Hepatocyte (in vitro differentiated cells): ENCODE measurements at regions not wholly inside any gene's neighbourhood (a gene's known extent, or its start where the extent isn't known, plus 50 kb on each side); places are given as distances from the start of the nearest gene placed in this dataset.

Experiments used
- DNase-seq: peaks from one replicate; pipeline ENCODE4 v3.0.0-alpha.2; 2016; ENCODE audit warnings: low spot score
- H2AFZ ChIP-seq: fragments of 200-600 bp; sonication (generic); 2 replicates; pipeline ENCODE4 v1.6.0; 2016; ENCODE audit warnings: antibody characterized with exemption, mild to moderate bottlenecking
- H3K27ac ChIP-seq: fragments of 200-600 bp; sonication (generic); 2 replicates; pipeline ENCODE4 v1.5.1; 2016; ENCODE audit warnings: mild to moderate bottlenecking
- H3K27me3 ChIP-seq: fragments of 200-600 bp; sonication (generic); 2 replicates; pipeline ENCODE4 v1.6.1; 2016
- H3K36me3 ChIP-seq: fragments of 200-600 bp; sonication (generic); replicated peaks from 2 replicates; pipeline ENCODE4 v1.5.1; 2016; ENCODE audit warnings: low read depth; ENCODE audit not compliant: insufficient read depth
- H3K4me1 ChIP-seq: fragments of 200-600 bp; sonication (generic); 2 replicates; pipeline ENCODE4 v1.5.1; 2016; ENCODE audit warnings: mild to moderate bottlenecking, moderate library complexity; ENCODE audit not compliant: insufficient read depth
- H3K4me2 ChIP-seq: fragments of 200-600 bp; sonication (generic); 2 replicates; pipeline ENCODE4 v1.6.0; 2016
- H3K4me3 ChIP-seq: fragments of 200-600 bp; sonication (generic); 2 replicates; pipeline ENCODE4 v1.5.1; 2016; ENCODE audit warnings: mild to moderate bottlenecking
- H3K79me2 ChIP-seq: fragments of 200-600 bp; sonication (generic); 2 replicates; pipeline ENCODE4 v1.6.0; 2017; ENCODE audit warnings: mild to moderate bottlenecking
- H3K9me2 ChIP-seq: fragments of 200-600 bp; sonication (generic); replicated peaks from 2 replicates; pipeline ENCODE4 v1.6.0; 2017; ENCODE audit warnings: mild to moderate bottlenecking; ENCODE audit not compliant: insufficient read depth
- H3K9me3 ChIP-seq: fragments of 200-600 bp; sonication (generic); 2 replicates; pipeline ENCODE4 v1.5.1; 2016; ENCODE audit warnings: low read depth, mild to moderate bottlenecking
- H4K20me1 ChIP-seq: fragments of 200-600 bp; sonication (generic); 2 replicates; pipeline ENCODE4 v1.6.0; 2016; ENCODE audit warnings: mild to moderate bottlenecking; ENCODE audit not compliant: insufficient read depth, poor library complexity, severe bottlenecking
- CTCF ChIP-seq: fragments of 200-600 bp; sonication (generic); IDR thresholded peaks from 2 replicates; pipeline ENCODE4 v1.5.1; 2016; ENCODE audit warnings: antibody characterized with exemption, mild to moderate bottlenecking; ENCODE audit not compliant: poor library complexity
- EZH2 ChIP-seq: fragments of 200-600 bp; sonication (generic); IDR thresholded peaks from 2 replicates; pipeline ENCODE4 v1.6.1; 2016; ENCODE audit warnings: antibody characterized with exemption, mild to moderate bottlenecking, borderline replicate concordance
- EZH2phosphoT487 ChIP-seq: fragments of 200-600 bp; sonication (generic); IDR thresholded peaks from one replicate; pipeline ENCODE4 v1.6.1; 2018; ENCODE audit warnings: antibody characterized with exemption, mild to moderate bottlenecking, low read depth, moderate library complexity; ENCODE audit not compliant: unreplicated experiment, severe bottlenecking
- WGBS: methylation state at CpG from one replicate; pipeline ENCODE4 v1.1.6; 2016; ENCODE audit warnings: low lambda C conversion rate; ENCODE audit errors: missing lambda C conversion rate; 5-methylcytosine and 5-hydroxymethylcytosine counted together

- WGBS = 73% methylated on average over 2 of the region's 2 CpGs
- Histone ChIP-seq H3K27me3 (no peaks in the 10 kb centered on the region), H3K9me2 (no peaks in the 10 kb centered on the region), H3K4me2 (no peak overlapping the region), H4K20me1 (no peaks in the 10 kb centered on the region), H3K9me3 (no peaks in the 10 kb centered on the region), H2AFZ (no peak overlapping the region), H3K27ac (no peak overlapping the region), H3K36me3 (no peaks in the 10 kb centered on the region), H3K4me1 (no peaks in the 10 kb centered on the region), H3K4me3 (no peak overlapping the region), H3K79me2 (no peaks in the 10 kb centered on the region)
- TF ChIP-seq CTCF (no peak), EZH2 (no peak), EZH2phosphoT487 (no peak)
- no peak for DNase-seq
Observed at GRCh38 chr7:124444696-124445480, 320.7 kb downstream of the GPR37 start.

GRCh38 chr7:124443762-124444161 is 321.8 kb downstream of the GPR37 start:
- H3K9me2 ChIP-seq = no peaks in the 10 kb centered on the region
- DNase-seq = no peak
- H3K4me3 ChIP-seq = no peak overlapping the region
- no peaks in the 10 kb centered on the region for H3K36me3 ChIP-seq
- H3K79me2 ChIP-seq = no peaks in the 10 kb centered on the region
- H3K9me3 ChIP-seq = no peaks in the 10 kb centered on the region
- no peak overlapping the region for H3K4me2 ChIP-seq
- H4K20me1 ChIP-seq = no peaks in the 10 kb centered on the region
- H3K4me1 ChIP-seq = no peaks in the 10 kb centered on the region
- no peak overlapping the region for H2AFZ ChIP-seq
- TF ChIP-seq EZH2 (no peak), EZH2phosphoT487 (no peak), CTCF (no peak)
- no peaks in the 10 kb centered on the region for H3K27me3 ChIP-seq
- no peak overlapping the region for H3K27ac ChIP-seq

GRCh38 chr7:124440081-124440480 is 325.5 kb downstream of the GPR37 start:
- Histone ChIP-seq H3K4me3 (no peak overlapping the region), H3K9me2 (no peaks in the 10 kb centered on the region), H3K4me2 (no peak overlapping the region), H3K36me3 (no peaks in the 10 kb centered on the region), H3K79me2 (no peaks in the 10 kb centered on the region), H3K27ac (no peak overlapping the region), H3K4me1 (no peaks in the 10 kb centered on the region), H3K9me3 (no peaks in the 10 kb centered on the region), H4K20me1 (no peaks in the 10 kb centered on the region), H3K27me3 (no peaks in the 10 kb centered on the region), H2AFZ (no peak overlapping the region)
- no peak for DNase-seq
- no peak for TF ChIP-seq EZH2phosphoT487
- TF ChIP-seq CTCF = no peak
- no peak for TF ChIP-seq EZH2
- 89% methylated on average over 2 of the region's 2 CpGs for WGBS
